H1 (cell line): ENCODE measurements at regions not wholly inside any gene's neighbourhood (a gene's known extent, or its start where the extent isn't known, plus 50 kb on each side); places are given as distances from the start of the nearest gene placed in this dataset. TPM values are rescaled to one million over a fixed set of nuclear protein-coding genes. Genes with fewer than 3 reads are reported as not detected.

Experiments
- CTCF ChIA-PET: fragments of 300-600 bp; sonication (Branson Sonifier 250); formaldehyde crosslinking; loops from one replicate; lab custom pipeline; 2021; ENCODE audit not compliant: partially characterized antibody; lab: Charles Lee
- POLR2A ChIA-PET: fragments of 300-600 bp; sonication (Branson Sonifier 250); formaldehyde crosslinking; loops from one replicate; lab custom pipeline; 2021; ENCODE audit warnings: inconsistent platforms; ENCODE audit not compliant: partially characterized antibody; lab: Charles Lee
- DNase-seq, 2 experiments: peaks; one replicate each; pipeline versions ENCODE4 v3.0.0 to v3.0.0-alpha.2; 2010 to 2022; ENCODE audit warnings: low spot score in 2 of 2, low read depth in 1 of 2, mixed read lengths in 1 of 2
- FAIRE-seq: peaks from 2 replicates; lab custom pipeline; 2011; peaks lifted over from hg19 to GRCh38; lab: Jason Lieb, UNC
- H2AFZ ChIP-seq: 2 replicates; pipeline ENCODE4 v1.8.1; 2012; ENCODE audit warnings: low read length, inconsistent platforms
- H2AK5ac ChIP-seq: 2 replicates; pipeline ENCODE4 v1.6.1; 2013; ENCODE audit warnings: low read depth, low read length
- H2BK120ac ChIP-seq: replicated peaks from 2 replicates; pipeline ENCODE3; 2013; ENCODE audit warnings: low read depth, low read length, inconsistent platforms
- H2BK12ac ChIP-seq: 2 replicates; pipeline ENCODE4 v1.6.1; 2013; ENCODE audit warnings: low read depth, low read length
- H2BK15ac ChIP-seq: 2 replicates; pipeline ENCODE4 v1.6.1; 2013; ENCODE audit warnings: low read length
- H2BK20ac ChIP-seq: 2 replicates; pipeline ENCODE4 v1.6.1; 2013; ENCODE audit warnings: low read length
- H2BK5ac ChIP-seq: 2 replicates; pipeline ENCODE4 v1.6.1; 2013; ENCODE audit warnings: low read depth, low read length
- H3K14ac ChIP-seq: 2 replicates; pipeline ENCODE4 v1.6.1; 2013; ENCODE audit warnings: inconsistent platforms; ENCODE audit not compliant: insufficient read length
- H3K18ac ChIP-seq: 2 replicates; pipeline ENCODE4 v1.6.1; 2013; ENCODE audit warnings: low read length; ENCODE audit errors: extremely low read depth
- H3K23ac ChIP-seq: 2 replicates; pipeline ENCODE4 v1.6.1; 2013; ENCODE audit warnings: inconsistent platforms; ENCODE audit not compliant: insufficient read length
- H3K23me2 ChIP-seq: 2 replicates; pipeline ENCODE4 v1.6.1; 2013; ENCODE audit warnings: low read depth, low read length
- H3K27ac ChIP-seq: 2 replicates; pipeline ENCODE4 v1.6.1; 2011; ENCODE audit warnings: low read depth, low read length, inconsistent platforms
- H3K27me3 ChIP-seq, 4 experiments: replicated peaks in 1 of 4; 1 replicate in 1 of 4; 2 replicates in 3 of 4; pipeline versions ENCODE4 v1.6.1 to v1.8.1; 2011 to 2013; ENCODE audit warnings: low read length in 3 of 4, mild to moderate bottlenecking in 3 of 4, inconsistent platforms in 2 of 4, mixed read lengths in 2 of 4, moderate library complexity in 1 of 4; ENCODE audit not compliant: control insufficient read depth in 3 of 4, insufficient read depth in 3 of 4; ENCODE audit errors: extremely low read depth in 1 of 4
- H3K36me3 ChIP-seq, 4 experiments: 2 replicates each; pipeline versions ENCODE4 v1.6.1 to v1.8.1; 2011 to 2013; ENCODE audit warnings: mild to moderate bottlenecking in 4 of 4, low read length in 3 of 4, moderate library complexity in 2 of 4, control low read depth in 1 of 4, inconsistent platforms in 1 of 4; ENCODE audit not compliant: insufficient read depth in 4 of 4, control insufficient read depth in 2 of 4
- H3K4ac ChIP-seq: replicated peaks from 2 replicates; pipeline ENCODE3; 2013; ENCODE audit warnings: low read length, low read depth, mixed read lengths, inconsistent platforms; ENCODE audit not compliant: insufficient read length
- H3K4me1 ChIP-seq, 4 experiments: replicated peaks in 1 of 4; 1 replicate in 1 of 4; 2 replicates in 3 of 4; pipeline versions ENCODE4 v1.6.1 to v1.8.1; 2011 to 2013; ENCODE audit warnings: low read length in 3 of 4, inconsistent platforms in 2 of 4, mixed read lengths in 1 of 4; ENCODE audit not compliant: insufficient read depth in 4 of 4, control insufficient read depth in 3 of 4
- H3K4me2 ChIP-seq, 2 experiments: 2 replicates each; pipeline versions ENCODE4 v1.6.1 to v1.8.1; 2011 to 2013; ENCODE audit warnings: low read depth in 2 of 2, low read length in 2 of 2, control low read depth in 1 of 2, inconsistent platforms in 1 of 2, mild to moderate bottlenecking in 1 of 2; ENCODE audit not compliant: insufficient read depth in 1 of 2
- H3K4me3 ChIP-seq, 4 experiments: fragments of 200-600, 300-600 bp in 1 of 4; sonication (generic), shearing (Covaris generic), sonication (Bioruptor Twin) in 1 of 4; 2 replicates each; pipeline versions ENCODE4 v1.5.1 to v1.8.1; 2011 to 2016; ENCODE audit warnings: low read length in 4 of 4, low read depth in 3 of 4, control low read depth in 2 of 4, inconsistent platforms in 2 of 4, mild to moderate bottlenecking in 2 of 4, mixed read lengths in 1 of 4, moderate library complexity in 1 of 4; ENCODE audit not compliant: insufficient read depth in 2 of 4; ENCODE audit errors: extremely low read depth in 1 of 4
- H3K56ac ChIP-seq: replicated peaks from 2 replicates; pipeline ENCODE3; 2013; ENCODE audit warnings: low read depth, mild to moderate bottlenecking, mixed read lengths, low read length, inconsistent platforms; ENCODE audit not compliant: insufficient read length
- H3K79me1 ChIP-seq: 2 replicates; pipeline ENCODE4 v1.6.1; 2013; ENCODE audit warnings: low read depth, low read length, control low read depth
- H3K79me2 ChIP-seq, 2 experiments: 2 replicates each; pipeline versions ENCODE4 v1.6.1 to v1.8.1; 2012 to 2013; ENCODE audit warnings: low read length in 2 of 2, mild to moderate bottlenecking in 2 of 2, inconsistent platforms in 1 of 2; ENCODE audit not compliant: insufficient read depth in 2 of 2, control insufficient read depth in 1 of 2
- H3K9ac ChIP-seq, 4 experiments: replicated peaks in 1 of 4; 1 replicate in 1 of 4; 2 replicates in 3 of 4; pipeline versions ENCODE4 v1.6.1 to v1.8.1; 2011 to 2013; ENCODE audit warnings: low read depth in 3 of 4, low read length in 3 of 4, control low read depth in 2 of 4, mild to moderate bottlenecking in 2 of 4, moderate library complexity in 2 of 4, inconsistent platforms in 1 of 4; ENCODE audit errors: extremely low read depth in 1 of 4
- H3K9me3 ChIP-seq, 2 experiments: 2 replicates each; pipeline versions ENCODE4 v1.6.1 to v1.8.1; 2012 to 2013; ENCODE audit warnings: mild to moderate bottlenecking in 2 of 2, moderate library complexity in 2 of 2, control low read depth in 1 of 2, inconsistent platforms in 1 of 2, low read depth in 1 of 2, low read length in 1 of 2, mixed read lengths in 1 of 2; ENCODE audit not compliant: insufficient read depth in 2 of 2
- H4K20me1 ChIP-seq, 2 experiments: replicated peaks in 1 of 2; 2 replicates each; pipeline versions ENCODE3 to v1.8.1; 2011 to 2013; ENCODE audit warnings: inconsistent platforms in 2 of 2, low read length in 2 of 2, mild to moderate bottlenecking in 1 of 2; ENCODE audit not compliant: insufficient read depth in 2 of 2, control insufficient read depth in 1 of 2
- H4K5ac ChIP-seq: 2 replicates; pipeline ENCODE4 v1.6.1; 2013; ENCODE audit warnings: low read length, low read depth, mixed read lengths, inconsistent platforms; ENCODE audit not compliant: insufficient read length
- H4K8ac ChIP-seq: 2 replicates; pipeline ENCODE4 v1.8.0; 2013; ENCODE audit warnings: mild to moderate bottlenecking, moderate library complexity, low read length, inconsistent platforms; ENCODE audit not compliant: insufficient read depth; ENCODE audit errors: extremely low read depth
- H4K91ac ChIP-seq: replicated peaks from 2 replicates; pipeline ENCODE3; 2013; ENCODE audit warnings: low read length, mixed read lengths, inconsistent platforms; ENCODE audit not compliant: insufficient read length
- BCL11A ChIP-seq, 2 experiments: IDR thresholded peaks; one replicate each; pipeline ENCODE4 v1.6.1; 2011; ENCODE audit warnings: low read depth in 2 of 2, low read length in 2 of 2, mild to moderate bottlenecking in 2 of 2
- JUN ChIP-seq: IDR thresholded peaks from 2 replicates; pipeline ENCODE4 v1.6.1; 2011; ENCODE audit warnings: low read depth, mild to moderate bottlenecking, improper control_type of control experiment, low read length
- NRF1 ChIP-seq: IDR thresholded peaks from 2 replicates; pipeline ENCODE4 v1.6.1; 2011; ENCODE audit warnings: mild to moderate bottlenecking, low read depth, low read length, improper control_type of control experiment
- SUZ12 ChIP-seq: fragments of 200-600 bp; sonication (generic); IDR thresholded peaks from 2 replicates; pipeline ENCODE4 v1.6.1; 2012; ENCODE audit warnings: mild to moderate bottlenecking, inconsistent platforms, low read length, moderate library complexity, mixed read lengths
- WGBS, 2 experiments: shearing (Covaris generic) in 1 of 2; methylation state at CpG; one replicate each; pipeline versions ENCODE4 v1.1.6 to v1.1.7; 2013 to 2015; ENCODE audit warnings: low lambda C conversion rate in 2 of 2, mixed read lengths in 2 of 2, inconsistent platforms in 1 of 2, low coverage in 1 of 2, missing lambda C conversion rate in 1 of 2; ENCODE audit not compliant: insufficient replicate concordance in 2 of 2, insufficient coverage in 1 of 2, insufficient read length in 1 of 2; ENCODE audit errors: extremely low coverage in 1 of 2, missing lambda C conversion rate in 1 of 2; 5-methylcytosine and 5-hydroxymethylcytosine counted together
- small RNA-seq: library from polyadenylated mRNA; stranded (forward); fragments of <200 nt; extraction: miRNeasy Mini kit (QIAGEN cat#:217004); gene quantifications from one replicate; pipeline ENCODE3, GENCODE V24; 2013; ENCODE audit not compliant: insufficient read depth

DNA sequence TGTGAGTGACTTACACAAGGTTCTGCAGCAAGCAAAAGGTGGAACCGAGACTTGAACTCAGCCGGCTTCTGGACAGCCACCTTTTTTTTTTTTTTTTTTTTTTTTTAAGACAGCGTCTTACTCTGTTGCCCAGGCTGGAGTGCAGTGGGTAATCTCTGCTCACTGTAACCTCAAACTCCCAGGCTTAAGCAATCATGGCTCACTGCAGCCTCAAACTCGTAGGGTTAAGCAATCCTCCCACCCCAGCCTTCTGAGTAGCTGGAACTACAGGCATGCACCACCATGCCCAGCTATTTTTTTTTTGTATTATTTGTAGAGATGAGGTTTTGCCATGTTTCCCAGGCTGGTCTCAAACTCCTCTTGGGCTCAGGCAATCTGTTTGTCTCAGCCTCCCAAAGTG is 55.2 kb upstream of the GOT2 start:
- H3K79me1 ChIP-seq: no peaks in the 10 kb centered on the region
- TF ChIP-seq NRF1 (no peak), JUN (no peak), SUZ12 (no peak), BCL11A (IDR thresholded peaks at IDR 0.05; ENCODE audit: low read depth in 2 of 2, low read length in 2 of 2) (no peak)
- TF ChIP-seq, all 59 proteins: peak for 0
- Histone ChIP-seq H3K23me2 (no peaks in the 10 kb centered on the region), H2BK15ac (no peak overlapping the region), H2BK12ac (no peak overlapping the region), H3K79me2 (no peaks in the 10 kb centered on the region), H3K9ac (no peak overlapping the region), H3K14ac (no peak overlapping the region), H3K23ac (no peak overlapping the region), H4K20me1 (no peaks in the 10 kb centered on the region), H2BK20ac (no peak overlapping the region), H3K4me2 (no peak overlapping the region), H3K27ac (no peak overlapping the region), H3K4ac (no peak overlapping the region), H3K9me3 (peaks cover 3 to 6% of the 10 kb centered on the region in 2 experiments; a peak in 2 of 4 replicates), H4K8ac (no peak overlapping the region), H3K4me3 (no peak overlapping the region), H4K5ac (no peak overlapping the region), H3K4me1 (no peaks in the 10 kb centered on the region; a peak in 1 of 7 replicates), H2BK120ac (no peak overlapping the region), H2AFZ (no peak overlapping the region), H2BK5ac (no peak overlapping the region), H2AK5ac (no peak overlapping the region), H3K18ac (no peak overlapping the region), H3K56ac (no peak overlapping the region), H3K36me3 (no peaks in the 10 kb centered on the region), H4K91ac (no peak overlapping the region), H3K27me3 (no peaks in the 10 kb centered on the region)
- POLR2A ChIA-PET: no interaction called here
- 78% methylated on average over 3 of the region's 4 CpGs; no CpG with 5 or more reads in 1 of the 2 experiments for WGBS, 2 experiments
- CTCF ChIA-PET: interaction anchor here (0.6 to 1.3 kb wide), 2 partner anchors 24 to 387 kb away, joined by 3 read pairs; no protein-coding TSS in a partner anchor
- FAIRE-seq: no peak
- no peak for DNase-seq

Small RNAs in the stretch of these regions (small RNA-seq; reads per million reads assigned to genes)
- gene AC018554.2: not detected
- gene AC092121.1: not detected
- gene RF00017: not detected
- not detected for gene RNU4-58P
- gene RPS27P27: not detected
